Vagina (tissue), 2 donors: ENCODE measurements at regions not wholly inside any gene's neighbourhood (a gene's known extent, or its start where the extent isn't known, plus 50 kb on each side); places are given as distances from the start of the nearest gene placed in this dataset.

Experiments used
- DNase-seq, 2 donors: peaks; one replicate each; pipeline ENCODE4 v3.0.0-alpha.2; 2017; ENCODE audit errors: extremely low spot score in 2 of 2
- H3K27ac ChIP-seq: fragments of 200-600 bp; sonication (generic); one replicate; pipeline ENCODE4 v1.5.1; 2019
- H3K27me3 ChIP-seq: fragments of 200-600 bp; sonication (generic); one replicate; pipeline ENCODE4 v1.5.1; 2019
- H3K36me3 ChIP-seq, 2 donors: fragments of 200-600 bp; sonication (generic); one replicate each; pipeline ENCODE4 v1.5.1; 2017 to 2019
- H3K4me1 ChIP-seq: fragments of 200-600 bp; sonication (generic); one replicate; pipeline ENCODE4 v1.5.1; 2019
- H3K4me3 ChIP-seq, 2 donors: fragments of 200-600 bp; sonication (generic); 1 replicate in 1 of 2; 2 replicates in 1 of 2; pipeline ENCODE4 v1.5.1; 2016 to 2019
- H3K9me3 ChIP-seq: fragments of 200-600 bp; sonication (generic); one replicate; pipeline ENCODE4 v1.5.1; 2019
- POLR2A ChIP-seq, 2 donors: fragments of 450-650 bp; IDR thresholded peaks; one replicate each; pipeline ENCODE4 v1.6.1; 2017; ENCODE audit warnings: antibody characterized with exemption in 2 of 2, mild to moderate bottlenecking in 2 of 2, moderate library complexity in 2 of 2
- POLR2AphosphoS5 ChIP-seq, 2 donors: sonication (generic); formaldehyde crosslinking; IDR thresholded peaks; one replicate each; pipeline ENCODE4 v1.9.0; 2017; ENCODE audit warnings: antibody characterized with exemption in 2 of 2, mild to moderate bottlenecking in 2 of 2, low read depth in 1 of 2; ENCODE audit not compliant: insufficient read depth in 1 of 2
- intact Hi-C: fragments of 100-400 bp; cut with DNase I; formaldehyde crosslinking; loops from one replicate; pipeline ENCODE4 v1.15.1; 2023
- TF ChIP-seq, protein P1 (sequence below), 3 experiments: fragments of 450-650 bp in 2 of 3; fragments of 200-600 bp in 1 of 3; sonication (generic) in 1 of 3; IDR thresholded peaks; one replicate each; pipeline ENCODE4 v1.5.1; 2017 to 2019; ENCODE audit warnings: antibody characterized with exemption in 3 of 3, mild to moderate bottlenecking in 2 of 3, moderate library complexity in 2 of 3

DNA sequence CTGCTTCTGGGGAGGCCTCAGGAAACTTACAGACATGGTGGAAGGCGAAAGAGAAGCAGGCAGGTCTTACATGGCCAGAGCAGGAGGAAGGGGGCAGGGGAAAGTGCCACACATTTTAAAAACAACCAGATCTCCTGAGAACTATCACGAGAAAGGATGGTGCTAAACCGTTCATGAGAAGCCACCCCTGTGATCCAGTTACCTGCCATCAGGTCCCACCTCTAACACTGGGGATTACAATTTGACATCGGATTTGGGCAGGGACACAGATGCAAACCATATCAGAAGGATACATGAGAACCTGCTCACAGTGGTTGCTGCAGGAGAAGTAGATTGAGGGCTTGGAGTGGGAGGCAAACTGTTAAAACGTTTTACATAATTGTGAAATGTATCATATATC, 152.2 kb downstream of the ADAMTS15 start:
- no peak for DNase-seq
- H3K4me3 ChIP-seq, result no peak overlapping the region
- TF ChIP-seq, protein P1, sequence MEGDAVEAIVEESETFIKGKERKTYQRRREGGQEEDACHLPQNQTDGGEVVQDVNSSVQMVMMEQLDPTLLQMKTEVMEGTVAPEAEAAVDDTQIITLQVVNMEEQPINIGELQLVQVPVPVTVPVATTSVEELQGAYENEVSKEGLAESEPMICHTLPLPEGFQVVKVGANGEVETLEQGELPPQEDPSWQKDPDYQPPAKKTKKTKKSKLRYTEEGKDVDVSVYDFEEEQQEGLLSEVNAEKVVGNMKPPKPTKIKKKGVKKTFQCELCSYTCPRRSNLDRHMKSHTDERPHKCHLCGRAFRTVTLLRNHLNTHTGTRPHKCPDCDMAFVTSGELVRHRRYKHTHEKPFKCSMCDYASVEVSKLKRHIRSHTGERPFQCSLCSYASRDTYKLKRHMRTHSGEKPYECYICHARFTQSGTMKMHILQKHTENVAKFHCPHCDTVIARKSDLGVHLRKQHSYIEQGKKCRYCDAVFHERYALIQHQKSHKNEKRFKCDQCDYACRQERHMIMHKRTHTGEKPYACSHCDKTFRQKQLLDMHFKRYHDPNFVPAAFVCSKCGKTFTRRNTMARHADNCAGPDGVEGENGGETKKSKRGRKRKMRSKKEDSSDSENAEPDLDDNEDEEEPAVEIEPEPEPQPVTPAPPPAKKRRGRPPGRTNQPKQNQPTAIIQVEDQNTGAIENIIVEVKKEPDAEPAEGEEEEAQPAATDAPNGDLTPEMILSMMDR (IDR thresholded peaks at IDR 0.05), result no peak
- TF ChIP-seq POLR2AphosphoS5 (IDR thresholded peaks at IDR 0.05; ENCODE audit: insufficient read depth in 1 of 2, low read depth in 1 of 2) (no peak), POLR2A (IDR thresholded peaks at IDR 0.05) (no peak)
- intact Hi-C loops, result no loop called here
- H3K4me1 ChIP-seq, result peaks cover 30% of the 10 kb centered on the region
- H3K9me3 ChIP-seq, result no peaks in the 10 kb centered on the region
- no peaks in the 10 kb centered on the region for H3K36me3 ChIP-seq
- H3K27ac ChIP-seq, result peak overlapping the region; percentile 70
- no peaks in the 10 kb centered on the region for H3K27me3 ChIP-seq

DNA sequence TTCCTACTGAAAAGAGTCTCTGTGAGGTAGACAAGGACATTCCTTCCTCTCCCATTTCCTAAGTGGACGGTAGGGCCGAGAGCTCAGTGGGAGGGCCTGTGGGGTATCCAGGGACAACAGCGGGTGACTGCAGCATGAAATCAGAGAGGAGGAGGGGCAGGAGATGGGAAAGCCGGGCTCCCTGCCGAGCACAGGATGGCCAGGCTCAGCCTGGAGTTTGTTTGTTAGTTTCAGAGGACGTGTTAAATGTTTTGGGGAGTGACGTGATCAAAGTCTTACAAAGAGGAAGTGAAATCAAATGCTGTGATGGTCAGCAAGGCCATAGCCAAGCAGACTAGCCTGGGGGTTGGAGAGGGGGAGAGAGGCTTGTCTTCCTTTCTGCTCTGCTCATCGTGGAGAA, 152.7 kb downstream of the ADAMTS15 start:
- Histone ChIP-seq H3K4me1 (peaks cover 36% of the 10 kb centered on the region), H3K36me3 (no peaks in the 10 kb centered on the region), H3K27me3 (no peaks in the 10 kb centered on the region), H3K4me3 (no peak overlapping the region), H3K27ac (peak overlapping the region; percentile 70), H3K9me3 (no peaks in the 10 kb centered on the region)
- DNase-seq, result no peak
- intact Hi-C loops, result no loop called here
- TF ChIP-seq POLR2A (IDR thresholded peaks at IDR 0.05) (no peak), POLR2AphosphoS5 (IDR thresholded peaks at IDR 0.05; ENCODE audit: insufficient read depth in 1 of 2, low read depth in 1 of 2) (peak in 1 of 2 donors; percentile 66)

DNA sequence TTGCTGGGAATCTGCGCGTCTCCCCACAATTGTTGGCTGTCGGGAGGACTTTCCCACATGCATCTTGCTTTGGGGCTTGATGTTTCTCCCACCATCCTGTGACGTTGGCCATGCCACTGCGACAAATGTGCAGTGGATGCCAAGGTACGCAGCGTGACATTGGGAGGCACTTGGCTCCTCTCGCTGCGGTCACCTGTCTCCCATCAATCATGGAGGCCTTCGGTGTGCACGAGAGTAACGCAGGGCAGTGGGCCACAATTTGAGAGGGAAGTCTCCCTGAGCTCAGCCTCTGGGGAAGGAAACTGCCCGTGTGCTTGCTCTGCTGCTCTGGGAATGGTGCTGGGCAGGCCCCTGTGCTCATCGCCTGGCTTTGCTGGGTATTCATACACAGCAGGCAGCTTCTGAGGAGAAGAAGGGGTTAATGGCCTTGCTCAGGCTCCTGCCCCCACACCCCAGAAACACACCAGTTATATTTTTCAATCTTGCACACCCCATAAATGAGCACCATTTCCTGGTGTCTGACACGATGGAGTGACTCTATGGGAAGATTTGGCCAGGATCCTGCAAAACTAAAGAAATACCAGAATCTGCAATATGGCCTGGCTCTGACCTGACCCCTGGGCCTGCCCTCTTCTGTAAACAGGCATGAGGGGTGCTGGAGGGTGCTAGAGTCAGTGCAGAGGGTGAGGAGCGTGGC, 153.5 kb downstream of the ADAMTS15 start:
- intact Hi-C loops, result no loop called here
- Histone ChIP-seq H3K27ac (peak overlapping the region; percentile 70), H3K9me3 (no peaks in the 10 kb centered on the region), H3K4me1 (peaks cover 42% of the 10 kb centered on the region), H3K27me3 (no peaks in the 10 kb centered on the region), H3K4me3 (no peak overlapping the region), H3K36me3 (no peaks in the 10 kb centered on the region)
- DNase-seq, result no peak
- TF ChIP-seq POLR2A (IDR thresholded peaks at IDR 0.05) (no peak), POLR2AphosphoS5 (IDR thresholded peaks at IDR 0.05; ENCODE audit: insufficient read depth in 1 of 2, low read depth in 1 of 2) (no peak)
- TF ChIP-seq, protein P1 (IDR thresholded peaks at IDR 0.05), result no peak

DNA sequence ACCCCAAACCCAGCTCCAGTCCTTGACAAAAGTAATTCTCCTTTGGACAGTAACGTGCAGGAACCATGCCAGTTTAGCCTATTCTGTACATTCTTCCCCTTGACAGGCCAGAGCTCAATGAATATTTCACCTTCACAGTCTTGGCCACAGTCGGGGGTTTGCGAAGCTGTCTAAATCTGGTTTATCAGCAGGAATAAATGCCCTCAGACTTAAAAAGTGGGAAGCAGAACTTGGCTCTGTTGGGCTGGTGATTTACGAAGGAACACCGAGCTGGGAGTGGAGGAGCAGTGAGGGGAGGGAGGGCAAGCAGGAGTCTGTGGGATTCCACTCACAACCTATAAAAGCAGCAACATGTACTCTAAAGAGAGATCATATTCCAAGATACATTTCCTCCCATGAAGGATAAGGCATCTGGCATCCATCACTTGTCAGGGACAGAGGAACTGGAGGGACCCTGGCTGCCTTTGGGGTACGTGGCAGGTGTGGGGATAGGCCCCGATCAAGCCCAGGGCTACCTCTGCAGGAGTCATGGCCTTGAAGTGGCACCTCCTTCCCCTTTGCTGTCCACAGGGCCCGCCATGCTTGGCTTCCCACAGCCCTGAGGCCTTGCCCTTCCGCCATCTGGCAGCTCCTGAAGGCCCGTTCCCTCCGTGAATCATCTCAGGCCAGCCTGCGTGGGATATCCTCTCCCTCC, 154.3 kb downstream of the ADAMTS15 start:
- Histone ChIP-seq H3K4me3 (no peak overlapping the region), H3K4me1 (peaks cover 51% of the 10 kb centered on the region), H3K9me3 (no peaks in the 10 kb centered on the region), H3K27me3 (no peaks in the 10 kb centered on the region), H3K36me3 (no peaks in the 10 kb centered on the region), H3K27ac (peak overlapping the region; percentile 70)
- intact Hi-C loops, result no loop called here
- TF ChIP-seq POLR2A (IDR thresholded peaks at IDR 0.05) (no peak), POLR2AphosphoS5 (IDR thresholded peaks at IDR 0.05; ENCODE audit: insufficient read depth in 1 of 2, low read depth in 1 of 2) (no peak)
- TF ChIP-seq, protein P1 (IDR thresholded peaks at IDR 0.05), result no peak
- no peak for DNase-seq

DNA sequence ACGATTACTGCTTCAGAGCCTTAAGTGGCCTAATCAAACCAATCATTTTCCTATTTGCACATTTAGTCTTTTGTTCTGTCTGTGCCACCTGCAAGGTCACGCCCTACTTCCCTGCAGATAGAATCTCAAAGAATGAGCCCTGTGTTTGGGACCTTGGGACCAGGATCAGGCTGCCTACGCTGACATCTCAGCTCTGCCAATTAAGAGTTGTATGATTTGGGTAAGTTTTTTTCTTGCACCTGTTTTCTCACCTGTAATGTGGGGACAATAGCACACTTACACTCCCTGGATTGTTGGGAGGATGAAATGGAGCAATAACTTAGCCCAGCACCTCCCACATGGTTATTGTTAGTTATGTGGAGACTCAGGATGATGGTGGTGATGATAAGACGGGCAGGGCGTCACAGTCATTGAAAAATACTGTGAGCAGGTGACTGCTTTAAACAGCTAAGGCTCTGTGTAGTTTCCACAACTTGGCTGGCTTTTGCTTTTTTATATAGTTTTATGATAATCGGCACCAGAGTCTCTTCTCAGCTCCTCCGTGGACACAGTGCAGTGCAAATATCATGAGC, 155.0 kb downstream of the ADAMTS15 start:
- Histone ChIP-seq H3K27ac (peak overlapping the region; percentile 70), H3K9me3 (no peaks in the 10 kb centered on the region), H3K36me3 (no peaks in the 10 kb centered on the region), H3K4me1 (peaks cover 55% of the 10 kb centered on the region), H3K4me3 (no peak overlapping the region), H3K27me3 (no peaks in the 10 kb centered on the region)
- intact Hi-C loops, result no loop called here
- no peak for TF ChIP-seq POLR2A (IDR thresholded peaks at IDR 0.05)
- TF ChIP-seq, protein P1 (IDR thresholded peaks at IDR 0.05), result no peak
- TF ChIP-seq POLR2AphosphoS5 (IDR thresholded peaks at IDR 0.05; ENCODE audit: insufficient read depth in 1 of 2, low read depth in 1 of 2), result no peak
- no peak for DNase-seq
